ENCODE measurements at regions not wholly inside any gene's neighbourhood (a gene's known extent, or its start where the extent isn't known, plus 50 kb on each side); places are given as distances from the start of the nearest gene placed in this dataset.

GRCh38 chr3:153680526-153680925 is 440.7 kb upstream of the ARHGEF26 start:
- no peak for DNase-seq

GRCh38 chr3:153681057-153681456 is 440.1 kb upstream of the ARHGEF26 start:
- DNase-seq: no peak

GRCh38 chr3:153688301-153689120 is 432.7 kb upstream of the ARHGEF26 start:
- DNase-seq: no peak

- DNase-seq: no peak
Measured at GRCh38 chr3:153693207-153693606, 428.0 kb upstream of the ARHGEF26 start.

- DNase-seq: no peak
Measured at GRCh38 chr3:153702106-153702505, 419.1 kb upstream of the ARHGEF26 start.

- DNase-seq: no peak
Measured at GRCh38 chr3:153704115-153704514, 417.1 kb upstream of the ARHGEF26 start.

- no peak for DNase-seq
Measured at GRCh38 chr3:153706706-153707105, 414.5 kb upstream of the ARHGEF26 start.

GRCh38 chr3:153714016-153714415 is 407.2 kb upstream of the ARHGEF26 start:
- no peak for DNase-seq

GRCh38 chr3:153714588-153715290 is 406.5 kb upstream of the ARHGEF26 start:
- DNase-seq: no peak

- no peak for DNase-seq
Measured at GRCh38 chr3:153722157-153722556, 399.0 kb upstream of the ARHGEF26 start.

GRCh38 chr3:153731071-153731470 is 390.1 kb upstream of the ARHGEF26 start:
- no peak for DNase-seq

GRCh38 chr3:153734777-153735551 is 386.2 kb upstream of the ARHGEF26 start:
- DNase-seq: no peak

GRCh38 chr3:153740109-153740508 is 381.1 kb upstream of the ARHGEF26 start:
- no peak for DNase-seq

- no peak for DNase-seq
Measured at GRCh38 chr3:153744889-153745288, 376.3 kb upstream of the ARHGEF26 start.

- DNase-seq: no peak
Measured at GRCh38 chr3:153746211-153746610, 375.0 kb upstream of the ARHGEF26 start.

- DNase-seq: no peak
Measured at GRCh38 chr3:153749070-153749610, 372.1 kb upstream of the ARHGEF26 start.

- DNase-seq: no peak
Measured at GRCh38 chr3:153752405-153753027, 368.7 kb upstream of the ARHGEF26 start.

- no peak for DNase-seq
Measured at GRCh38 chr3:153753035-153753434, 368.2 kb upstream of the ARHGEF26 start.

GRCh38 chr3:153756816-153757215 is 364.4 kb upstream of the ARHGEF26 start:
- no peak for DNase-seq

GRCh38 chr3:153757839-153758238 is 363.4 kb upstream of the ARHGEF26 start:
- DNase-seq: no peak

GRCh38 chr3:153760948-153761347 is 360.2 kb upstream of the ARHGEF26 start:
- DNase-seq: no peak

GRCh38 chr3:153762411-153763235 is 358.6 kb upstream of the ARHGEF26 start:
- no peak for DNase-seq

Data from stimulated activated CD4-positive, alpha-beta T cell treated with anti-CD3 and anti-CD28 coated beads, Interleukin-1b, Interleukin-23, amount 100 ng/mL, for 48 hours (primary cell).